Prostate gland (tissue), 2 donors: ENCODE measurements at regions not wholly inside any gene's neighbourhood (a gene's known extent, or its start where the extent isn't known, plus 50 kb on each side); places are given as distances from the start of the nearest gene placed in this dataset.

Experiments
- CTCF ChIP-seq, 4 experiments: fragments of 200-600 bp in 2 of 4; fragments of 450-650 bp in 2 of 4; sonication (generic) in 2 of 4; IDR thresholded peaks; 1 replicate in 3 of 4; 2 replicates in 1 of 4; pipeline ENCODE4 v1.5.1; 2016 to 2019; ENCODE audit warnings: antibody characterized with exemption in 4 of 4, mild to moderate bottlenecking in 2 of 4, moderate library complexity in 2 of 4
- POLR2A ChIP-seq: fragments of 450-650 bp; IDR thresholded peaks from one replicate; pipeline ENCODE4 v1.6.1; 2016; ENCODE audit warnings: antibody characterized with exemption, mild to moderate bottlenecking
- POLR2AphosphoS5 ChIP-seq: sonication (generic); formaldehyde crosslinking; IDR thresholded peaks from one replicate; pipeline ENCODE4 v1.6.1; 2017; ENCODE audit warnings: antibody characterized with exemption

- no peak for TF ChIP-seq CTCF (IDR thresholded peaks at IDR 0.05)
- TF ChIP-seq POLR2A: no peak
- no peak for TF ChIP-seq POLR2AphosphoS5
Observed at GRCh38 chr16:9422762-9423513, 331.5 kb downstream of the HAPSTR1 start.
